ENCODE measurements at regions not wholly inside any gene's neighbourhood (a gene's known extent, or its start where the extent isn't known, plus 50 kb on each side); places are given as distances from the start of the nearest gene placed in this dataset.
A peak's percentile ranks its signal among the peaks of the same experiment; 100 is the strongest.

DNA sequence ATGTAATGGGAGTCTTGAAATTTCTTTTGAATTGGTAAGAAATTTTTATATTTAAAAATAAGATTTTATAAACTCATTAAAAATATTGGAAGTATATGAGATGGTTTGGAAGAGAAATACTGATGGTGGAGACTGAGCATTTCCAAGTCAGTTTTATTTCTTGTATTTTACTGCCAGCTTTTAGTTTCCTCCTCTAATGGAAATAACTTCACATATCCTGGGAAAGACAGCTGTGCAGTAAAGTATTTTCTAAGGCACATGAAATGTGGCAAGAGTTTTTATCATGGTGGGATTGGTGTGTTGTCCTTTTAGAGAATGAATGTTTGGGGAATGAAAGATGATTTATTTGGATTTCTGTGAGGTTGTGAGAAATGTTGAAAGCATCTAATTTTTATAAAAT is 346.9 kb upstream of the RGS6 start:
- DNase-seq, result no peak

DNA sequence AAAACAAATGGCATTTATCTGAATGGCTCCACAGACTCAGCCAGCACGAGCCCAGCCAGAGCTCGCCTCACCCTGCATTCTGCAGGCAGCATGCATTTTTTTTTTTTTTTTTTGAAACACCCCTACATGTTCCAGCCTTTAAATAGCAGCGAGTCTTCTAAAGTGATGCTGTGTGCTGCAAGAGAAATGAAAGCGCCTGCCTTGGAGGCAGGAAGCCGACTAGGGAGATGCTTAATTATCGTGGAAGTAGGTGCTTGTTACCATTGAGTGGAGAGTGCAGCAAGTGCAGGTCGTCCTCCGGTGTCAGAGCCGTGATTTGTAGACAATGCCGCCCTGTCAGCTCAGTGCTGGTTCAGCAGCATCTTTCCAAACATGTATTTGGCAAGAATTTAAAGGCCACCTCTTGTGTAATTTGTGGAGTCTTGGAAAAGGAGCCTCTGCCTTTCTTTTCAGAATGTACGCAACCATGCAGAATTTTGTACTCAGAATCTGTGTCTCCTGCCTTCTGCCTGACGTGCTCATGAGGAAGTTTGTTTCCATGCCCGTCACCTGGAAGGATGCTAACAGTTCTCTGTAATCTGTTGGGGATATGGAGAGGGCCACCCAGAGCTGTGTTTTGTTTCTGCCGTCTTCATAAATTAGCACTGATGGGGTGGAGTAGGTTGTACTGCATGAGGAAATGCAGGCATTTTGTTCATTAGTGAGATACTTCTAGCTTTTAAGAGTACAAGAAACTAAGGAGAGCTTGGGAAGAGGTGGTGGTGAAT is 345.9 kb upstream of the RGS6 start:
- peak; percentile 61 for DNase-seq

DNA sequence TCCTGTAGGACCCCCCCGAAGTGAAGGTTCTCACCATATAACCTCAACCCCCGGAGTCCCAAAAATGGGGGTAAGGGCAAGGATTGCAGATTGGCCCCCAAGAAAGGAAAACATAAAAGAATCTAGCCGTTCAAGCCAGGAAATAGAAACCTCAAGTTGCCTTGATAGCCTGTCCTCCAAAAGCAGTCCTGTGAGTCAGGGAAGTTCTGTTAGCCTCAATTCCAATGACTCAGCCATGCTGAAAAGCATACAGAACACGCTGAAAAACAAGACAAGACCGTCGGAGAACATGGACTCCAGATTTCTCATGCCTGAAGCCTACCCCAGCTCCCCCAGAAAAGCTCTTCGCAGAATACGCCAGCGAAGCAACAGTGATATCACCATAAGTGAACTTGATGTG is 344.2 kb upstream of the RGS6 start:
- no peak for DNase-seq

DNA sequence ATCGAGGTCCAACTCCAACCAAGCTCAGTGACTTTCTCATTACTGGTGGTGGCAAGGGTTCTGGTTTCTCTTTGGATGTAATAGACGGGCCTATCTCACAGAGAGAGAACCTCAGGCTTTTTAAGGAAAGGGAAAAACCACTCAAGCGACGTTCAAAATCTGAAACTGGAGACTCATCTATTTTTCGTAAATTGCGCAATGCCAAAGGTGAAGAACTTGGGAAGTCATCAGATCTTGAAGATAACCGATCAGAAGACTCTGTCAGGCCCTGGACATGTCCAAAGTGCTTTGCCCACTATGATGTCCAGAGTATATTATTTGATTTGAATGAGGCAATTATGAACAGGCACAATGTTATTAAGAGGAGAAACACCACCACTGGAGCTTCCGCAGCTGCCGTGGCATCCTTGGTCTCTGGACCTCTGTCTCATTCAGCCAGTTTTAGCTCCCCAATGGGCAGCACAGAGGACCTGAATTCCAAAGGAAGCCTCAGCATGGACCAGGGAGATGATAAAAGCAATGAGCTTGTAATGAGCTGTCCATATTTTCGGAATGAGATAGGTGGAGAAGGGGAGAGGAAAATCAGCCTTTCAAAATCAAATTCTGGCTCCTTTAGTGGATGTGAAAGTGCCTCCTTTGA is 343.5 kb upstream of the RGS6 start:
- no peak for DNase-seq

DNA sequence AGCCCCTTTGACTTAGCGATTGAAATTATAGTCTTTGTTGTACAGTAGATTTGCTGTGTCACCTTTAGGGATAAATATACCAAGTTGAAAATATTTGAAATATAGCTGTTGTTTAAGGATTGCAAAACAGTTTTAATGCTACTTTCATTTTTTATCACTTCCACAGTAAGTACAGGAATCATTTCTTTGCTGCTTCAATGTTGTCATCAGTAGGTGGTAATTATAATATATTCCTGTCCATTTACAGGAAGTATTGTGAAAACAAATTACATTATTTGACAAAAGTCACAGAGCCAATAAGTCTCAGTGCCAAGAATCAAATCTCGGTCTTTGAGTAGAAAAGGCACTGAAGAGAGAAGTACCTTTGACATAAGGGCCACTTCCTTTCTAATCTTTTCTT is 342.6 kb upstream of the RGS6 start:
- DNase-seq, result no peak

DNA sequence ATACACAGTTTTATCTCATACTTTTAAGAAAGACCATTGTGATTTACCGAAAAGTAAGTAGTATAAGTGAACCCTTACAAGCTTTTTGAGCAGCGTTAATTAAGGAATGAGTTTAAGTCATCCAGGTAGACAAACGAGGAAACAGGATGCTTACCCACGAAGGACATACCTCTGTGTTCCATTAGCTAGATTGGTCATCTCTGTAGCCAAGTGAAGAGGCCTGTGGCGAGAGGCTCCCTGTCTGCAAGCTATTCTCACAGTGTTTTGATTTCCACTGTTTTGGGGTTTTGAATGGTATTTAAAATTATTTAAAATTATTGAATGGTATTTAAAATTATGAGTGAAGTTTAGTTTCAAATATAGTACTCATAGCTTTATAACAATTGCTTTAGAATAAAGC is 342.1 kb upstream of the RGS6 start:
- no peak for DNase-seq

DNA sequence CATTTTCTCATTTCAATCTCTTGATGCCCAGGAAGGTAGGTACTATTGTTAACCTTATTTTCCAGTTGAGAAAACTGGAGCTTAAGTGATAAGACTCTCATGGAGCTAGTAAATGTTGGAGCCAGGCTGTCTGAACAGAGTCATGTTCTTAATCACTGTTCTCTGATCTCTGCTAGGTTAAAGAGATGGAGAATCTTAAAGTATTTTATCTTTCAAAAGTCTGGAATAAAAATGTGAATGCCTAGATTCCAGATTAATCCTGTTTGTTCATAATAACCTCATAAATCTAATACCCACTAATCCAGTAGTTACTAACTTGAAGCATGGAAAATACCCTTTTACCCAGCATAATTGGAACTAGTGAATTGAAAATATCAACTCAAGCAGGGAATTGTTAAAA is 341.0 kb upstream of the RGS6 start:
- no peak for DNase-seq

DNA sequence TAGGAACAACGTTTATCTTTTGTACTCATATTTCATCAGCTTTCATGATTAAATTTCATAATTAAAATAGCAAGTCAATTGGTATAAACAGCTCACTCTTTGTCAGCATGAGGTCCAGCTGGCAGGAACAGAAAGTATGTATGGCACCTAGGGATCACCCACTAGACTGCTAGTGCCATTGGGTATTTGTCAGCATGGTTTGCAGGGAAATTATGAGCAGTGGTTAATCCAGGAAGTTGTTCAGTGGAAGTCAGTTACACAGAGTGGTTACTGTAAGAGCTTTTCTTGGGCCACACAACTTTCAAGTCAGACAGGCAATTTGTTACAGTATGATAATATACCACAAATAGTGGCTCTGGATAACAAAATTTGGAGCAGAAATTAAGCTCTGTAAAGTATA is 340.3 kb upstream of the RGS6 start:
- DNase-seq, result no peak

DNA sequence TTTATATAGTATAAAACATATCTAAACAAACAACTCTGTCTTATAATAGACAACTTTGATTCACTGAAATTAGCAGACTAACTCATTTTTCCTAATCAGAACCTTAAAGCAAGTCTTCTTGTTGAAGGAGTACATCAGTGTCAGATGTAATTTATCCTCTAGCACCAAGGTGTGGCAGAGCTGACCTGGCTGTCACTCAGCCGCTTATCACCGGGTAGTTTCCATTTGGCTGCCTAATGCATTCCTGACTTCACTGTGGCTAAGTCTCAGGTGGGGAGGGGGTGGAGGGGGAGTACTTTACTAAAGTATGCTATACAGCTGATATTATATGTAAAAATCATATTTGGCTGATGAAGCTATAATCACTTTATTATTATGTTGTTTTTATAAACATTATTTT is 339.9 kb upstream of the RGS6 start:
- DNase-seq, result no peak

DNA sequence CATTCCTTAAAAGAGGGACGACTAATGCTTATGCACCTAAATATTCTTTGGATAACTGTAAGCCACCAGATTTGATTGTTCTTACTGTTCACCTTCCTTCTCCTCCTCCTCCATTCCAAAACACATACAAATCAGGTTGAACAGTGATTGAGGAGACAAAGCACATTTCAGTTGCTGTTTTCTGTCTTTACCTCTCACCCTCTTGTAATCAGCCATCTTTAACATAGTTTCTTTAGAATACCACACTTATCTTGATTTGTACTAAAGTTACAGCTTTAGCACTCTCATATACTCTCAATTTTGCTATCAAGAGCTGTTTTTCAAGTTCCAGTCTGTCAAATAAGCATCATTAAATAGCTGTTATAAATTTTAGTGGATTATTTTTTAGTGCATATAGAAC is 338.3 kb upstream of the RGS6 start:
- no peak for DNase-seq

DNA sequence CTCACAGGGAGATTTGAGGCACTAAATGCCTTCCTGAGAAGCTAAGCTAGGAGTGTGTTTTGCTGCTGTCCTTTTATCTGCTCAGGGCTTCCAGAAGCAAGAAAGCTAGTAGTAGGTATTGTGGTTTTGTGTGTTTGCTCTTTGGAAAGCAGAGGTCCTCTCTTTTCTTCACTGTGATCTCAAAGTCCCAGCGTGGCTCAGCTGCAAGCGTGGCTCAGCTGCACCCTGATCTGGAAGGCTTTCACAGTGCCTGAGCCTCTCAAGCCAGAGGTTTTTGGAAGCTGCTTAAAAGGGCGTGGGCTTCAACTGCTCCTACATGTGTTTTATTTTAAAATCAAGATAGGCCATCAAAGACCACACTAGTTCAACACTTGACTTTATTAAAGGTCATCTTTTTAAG is 337.4 kb upstream of the RGS6 start:
- no peak for DNase-seq

DNA sequence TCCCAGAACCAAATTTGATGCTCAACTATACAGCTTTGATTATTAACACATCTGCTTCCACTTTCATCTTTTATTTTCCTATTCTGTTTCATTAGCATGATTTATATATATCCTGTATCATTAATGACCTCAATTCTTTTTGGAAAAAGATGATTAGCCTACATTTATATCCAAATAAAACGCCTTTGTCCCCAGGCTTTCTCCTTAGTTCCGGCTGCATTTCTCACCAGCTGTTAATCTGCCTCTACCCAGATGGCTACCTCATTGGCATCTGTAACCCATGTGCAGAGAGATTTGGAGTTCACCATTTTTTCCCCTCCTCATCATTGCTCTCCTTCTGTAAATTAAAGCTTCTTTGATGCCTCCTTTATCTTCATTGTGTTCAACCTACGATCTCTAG is 336.8 kb upstream of the RGS6 start:
- DNase-seq, result no peak

DNA sequence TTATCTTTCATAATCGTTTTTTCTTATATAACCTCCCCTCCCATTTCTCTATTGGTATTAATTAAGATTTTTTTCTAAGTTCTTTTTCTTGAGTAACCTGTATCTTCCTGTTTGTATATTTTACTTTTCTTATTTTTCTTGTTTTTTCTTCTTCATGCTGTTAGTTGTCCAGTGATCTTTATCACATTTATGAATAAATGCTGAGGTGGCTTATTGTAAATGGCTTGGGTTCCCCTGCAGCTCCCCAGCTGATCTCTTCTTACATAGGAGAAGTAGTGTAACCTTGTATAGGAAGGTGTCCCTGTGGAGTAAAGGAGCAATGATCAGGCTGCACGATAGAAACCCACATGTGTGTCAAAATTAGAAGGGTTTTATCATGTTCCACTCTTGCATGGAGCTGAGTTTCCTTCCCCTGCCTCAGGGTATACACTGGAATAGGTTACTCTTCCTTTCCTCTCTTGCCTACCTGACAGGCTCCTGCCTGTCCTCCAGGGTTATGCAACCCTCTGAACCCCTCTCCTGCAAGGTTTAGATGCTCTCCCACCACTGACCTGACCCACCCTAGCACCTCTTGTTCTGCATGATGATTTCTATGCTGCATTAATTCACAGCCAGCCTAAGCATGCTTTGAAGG is 334.8 kb upstream of the RGS6 start:
- no peak for DNase-seq

DNA sequence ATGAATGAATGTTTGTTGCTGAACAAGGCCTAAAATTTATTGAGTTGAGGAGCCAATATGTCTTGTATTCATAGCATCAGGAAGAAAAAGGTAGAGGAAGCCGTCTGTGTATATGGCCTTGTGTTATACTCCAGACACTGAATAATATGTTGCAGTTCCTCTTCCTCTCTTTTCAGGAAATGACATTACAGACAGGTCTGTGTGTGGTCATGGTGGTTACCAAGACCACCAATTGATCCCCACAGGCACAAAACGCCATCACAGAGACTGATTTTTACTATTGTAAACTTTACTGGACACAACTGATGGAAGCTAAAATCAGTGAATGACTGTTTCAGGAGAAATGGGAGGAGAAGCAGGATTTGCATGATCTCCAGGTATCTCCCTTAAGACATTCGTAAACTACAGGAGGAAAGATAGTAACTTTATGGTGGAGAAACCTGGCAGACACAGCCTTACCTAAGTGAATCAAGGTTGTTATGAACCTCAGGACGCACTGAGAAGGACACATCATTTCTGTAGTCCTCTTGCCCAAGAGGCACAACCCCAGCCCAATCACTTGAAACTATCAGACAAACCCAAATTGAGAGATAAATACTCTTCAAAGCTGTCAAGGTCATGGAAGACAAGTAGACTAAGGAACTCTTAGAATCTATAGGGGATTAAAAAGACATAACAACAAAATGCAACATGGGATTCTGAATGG is 334.1 kb upstream of the RGS6 start:
- DNase-seq, result no peak

DNA sequence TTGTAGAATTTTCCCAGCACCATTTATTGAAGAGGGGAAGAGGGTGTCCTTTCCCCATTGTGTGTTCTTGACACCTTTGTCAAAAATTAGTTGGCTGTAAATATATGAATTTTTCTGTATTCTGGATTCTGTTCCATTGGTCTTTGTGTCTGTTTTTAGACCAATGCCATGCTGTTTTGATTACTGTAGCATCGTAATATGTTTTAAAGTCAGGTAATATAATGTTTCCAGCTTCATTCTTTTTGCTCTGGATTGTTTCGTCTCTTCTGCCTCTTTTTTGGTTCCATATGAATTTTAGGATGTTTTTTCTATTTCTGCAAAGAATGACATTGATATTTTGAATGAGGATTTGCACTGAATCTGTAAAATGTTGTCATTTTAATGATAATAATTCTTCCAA is 331.9 kb upstream of the RGS6 start:
- no peak for DNase-seq

DNA sequence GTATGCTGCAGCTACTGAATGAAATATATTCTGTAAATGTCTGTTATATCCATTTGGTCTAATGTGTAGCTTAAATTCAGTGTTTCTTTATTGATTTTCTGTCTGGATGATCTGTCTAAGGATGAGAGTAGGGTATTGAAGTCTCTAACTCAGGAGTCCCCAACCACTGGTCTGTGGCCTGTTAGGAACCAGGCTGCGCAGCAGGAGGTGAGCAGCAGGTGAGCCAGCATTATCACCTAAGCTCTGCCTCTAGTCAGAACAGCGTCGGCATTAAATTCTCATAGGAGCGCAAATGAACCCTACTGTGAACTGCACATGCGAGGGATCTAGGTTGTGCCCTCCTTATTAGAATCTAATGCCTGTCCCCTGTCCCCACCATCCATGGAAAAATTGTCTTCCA is 329.7 kb upstream of the RGS6 start:
- no peak for DNase-seq

DNA sequence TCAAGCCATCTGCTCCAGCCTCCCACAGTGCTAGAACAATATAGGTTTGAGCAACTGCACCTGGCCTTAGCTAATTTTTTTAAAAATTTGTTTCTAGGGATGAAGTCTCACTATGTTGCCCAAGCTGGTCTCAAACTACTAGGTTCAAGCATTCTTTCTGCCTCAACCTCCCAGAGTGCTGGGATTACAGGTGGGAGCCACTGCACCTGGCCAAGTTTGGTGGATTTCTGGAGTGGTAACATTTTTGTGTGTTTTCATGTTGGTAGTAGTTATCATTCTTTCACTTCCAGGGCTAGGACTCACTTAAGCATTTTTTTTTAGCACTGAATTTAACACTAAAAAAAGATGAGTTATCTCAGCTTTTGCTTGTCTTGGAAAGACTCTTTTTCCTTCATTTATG is 328.0 kb upstream of the RGS6 start:
- no peak for DNase-seq

DNA sequence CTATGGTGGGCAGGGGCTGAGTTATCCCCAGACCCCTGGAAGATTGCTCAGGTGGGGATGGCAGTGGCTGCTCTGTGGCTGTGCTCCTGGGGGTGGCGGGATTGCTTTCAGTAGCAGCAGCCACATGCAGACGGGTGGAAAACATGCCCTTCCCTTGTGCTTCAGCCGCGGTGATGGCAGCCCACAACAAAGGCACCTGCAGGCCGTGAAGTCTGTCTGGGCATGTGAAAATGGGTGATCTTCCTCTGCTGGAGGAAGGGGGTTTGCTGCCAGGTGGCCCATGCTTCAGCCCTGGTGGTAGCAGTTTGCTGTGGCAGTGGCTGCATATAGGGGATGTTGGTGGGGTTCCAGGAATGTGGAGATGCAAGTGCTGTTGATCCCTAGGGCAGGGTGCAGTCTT is 326.2 kb upstream of the RGS6 start:
- DNase-seq, result no peak

DNA sequence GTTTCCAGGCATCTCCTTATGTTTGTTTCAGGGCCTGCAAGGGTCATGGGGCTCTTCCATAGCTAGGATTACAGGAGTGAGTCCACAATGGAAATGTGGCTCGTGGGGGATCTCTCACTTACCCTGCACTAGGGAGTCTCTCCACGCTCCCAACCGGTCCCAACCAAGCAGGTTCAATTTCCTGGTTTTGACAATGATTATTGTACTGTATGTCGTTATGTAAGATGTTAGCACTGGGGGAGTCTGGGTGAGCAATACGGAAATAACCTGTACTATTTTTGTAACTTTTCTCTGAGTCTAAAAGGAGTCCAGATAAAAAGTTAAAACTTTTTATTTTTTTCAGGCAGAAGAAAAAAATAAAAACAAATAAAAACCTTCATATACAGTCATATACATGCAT is 325.7 kb upstream of the RGS6 start:
- no peak for DNase-seq

DNA sequence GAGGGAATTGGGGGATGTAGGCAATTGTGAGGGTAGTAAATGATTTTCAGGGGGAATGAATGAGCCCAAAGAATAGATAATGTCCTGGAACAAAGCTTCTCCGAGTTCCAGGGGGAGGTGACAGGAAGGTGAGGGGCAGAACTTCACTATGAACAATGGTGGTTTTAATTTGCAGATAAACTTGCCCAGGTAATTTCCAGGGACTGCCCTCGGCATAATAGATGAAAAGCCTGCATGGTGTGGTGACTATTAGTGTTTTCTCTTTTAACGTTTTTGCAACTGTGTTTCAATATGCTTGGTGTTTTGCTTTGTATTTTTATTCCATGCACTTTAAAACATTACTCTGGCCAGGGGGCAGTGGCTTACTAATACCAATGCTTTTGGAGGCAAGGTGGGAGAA is 325.2 kb upstream of the RGS6 start:
- DNase-seq, result no peak

DNA sequence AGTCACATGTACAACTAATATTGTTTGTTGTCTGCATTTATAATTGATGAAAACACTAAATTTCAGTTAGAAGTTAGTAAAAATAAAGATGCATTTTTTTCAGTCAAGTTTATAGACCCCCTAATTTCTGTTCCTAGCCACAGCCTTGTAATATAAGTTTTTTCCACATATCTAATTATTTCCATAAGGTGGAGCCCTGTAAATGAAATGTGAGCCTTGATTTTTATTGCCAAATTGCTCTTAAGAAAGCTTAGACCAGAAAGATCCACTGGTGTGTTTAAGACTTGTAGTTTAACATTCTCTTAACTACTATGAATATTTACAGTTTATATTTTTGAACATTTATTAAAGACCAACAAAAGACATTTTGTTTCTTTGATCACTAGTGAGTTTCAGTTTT is 322.1 kb upstream of the RGS6 start:
- no peak for DNase-seq

DNA sequence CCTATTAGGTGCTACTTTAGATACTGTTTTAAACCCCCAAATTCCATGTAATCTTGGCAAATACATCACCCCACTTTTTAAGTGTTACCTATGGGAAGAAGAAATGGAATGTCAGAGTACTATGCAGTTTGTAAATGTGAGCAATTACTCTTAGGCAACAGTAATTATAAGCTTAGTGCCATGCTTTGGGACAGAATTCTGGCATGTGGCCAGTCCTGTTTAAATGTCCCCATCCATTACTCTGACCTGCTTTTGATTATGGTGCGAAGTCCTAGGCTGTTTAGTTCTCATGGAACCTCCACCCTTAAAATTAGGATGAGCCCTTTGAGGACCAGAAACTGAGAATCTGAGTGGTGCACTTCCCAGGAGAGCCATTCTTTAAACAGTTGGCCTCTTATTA is 321.4 kb upstream of the RGS6 start:
- DNase-seq, result peak; percentile 17

DNA sequence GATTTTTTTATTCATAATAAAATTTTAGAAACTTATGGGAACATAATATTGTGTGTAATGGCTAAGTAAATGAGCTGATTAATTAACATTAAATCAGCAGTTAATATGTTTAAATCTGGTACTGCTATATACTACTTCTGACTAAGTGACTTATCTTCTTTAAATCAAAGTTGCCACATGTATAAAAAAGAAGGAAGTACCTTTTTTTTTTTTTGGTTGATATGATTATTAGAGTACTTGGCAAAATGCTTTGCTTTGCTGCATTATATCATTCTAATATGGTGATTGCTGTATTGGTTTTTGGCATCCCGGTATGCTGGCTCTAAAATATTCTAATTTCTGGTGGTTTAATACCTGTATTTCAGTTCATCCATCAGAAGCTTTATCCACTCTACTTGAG is 319.1 kb upstream of the RGS6 start:
- DNase-seq, result no peak

DNA sequence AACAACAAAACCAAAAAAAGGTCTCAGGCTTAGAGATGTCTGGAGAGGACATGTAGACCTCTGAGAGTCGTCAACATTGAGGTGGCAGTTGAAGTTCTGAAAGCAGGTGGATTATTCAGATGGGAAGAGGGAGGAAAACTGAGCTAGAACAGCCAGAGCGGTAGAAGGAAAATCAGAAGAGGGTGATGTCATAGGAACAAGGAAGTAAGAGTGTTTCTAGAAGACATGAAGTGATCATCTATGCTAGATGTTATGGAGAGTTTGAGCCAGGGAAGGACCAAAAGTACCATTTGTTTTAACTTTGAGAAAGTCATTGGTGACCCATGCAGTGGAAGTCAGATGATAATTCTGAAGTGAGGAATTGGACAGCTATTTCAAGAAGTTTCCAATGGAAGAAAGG is 316.2 kb upstream of the RGS6 start:
- no peak for DNase-seq

Measured in NCI-H1417 treated with DMSO at 0.1 percent for 48 hours (cell line).